HL-60 (cell line): ENCODE measurements at regions not wholly inside any gene's neighbourhood (a gene's known extent, or its start where the extent isn't known, plus 50 kb on each side); places are given as distances from the start of the nearest gene placed in this dataset.
"Not testable (repeated sequence)": the region's sequence is repeated elsewhere in the genome, so short reads cannot be mapped to it uniquely, and the experiment has no call there.

ENCODE experiments used
- DNase-seq, 2 experiments: peaks; one replicate each; pipeline ENCODE4 v3.0.0-alpha.2; 2010 to 2020; ENCODE audit warnings: low read depth in 1 of 2, low spot score in 1 of 2
- H3K27ac ChIP-seq: fragments of 250-450 bp; sonication (Bioruptor Pico); replicated peaks from 2 replicates; pipeline ENCODE4 v1.5.1; 2020; ENCODE audit warnings: mild to moderate bottlenecking, moderate library complexity
- H3K27me3 ChIP-seq: fragments of 250-450 bp; sonication (Bioruptor Pico); 2 replicates; pipeline ENCODE4 v1.5.1; 2021; ENCODE audit warnings: mild to moderate bottlenecking, moderate library complexity; ENCODE audit not compliant: insufficient read depth, poor library complexity, severe bottlenecking
- H3K4me3 ChIP-seq: replicated peaks from 2 replicates; pipeline ENCODE4 v1.5.1; 2011; ENCODE audit warnings: mild to moderate bottlenecking, control low read depth, low read length; ENCODE audit not compliant: insufficient read depth
- CTCF ChIP-seq: IDR thresholded peaks from one replicate; pipeline ENCODE4 v1.5.1; 2011; ENCODE audit warnings: low read length, control low read depth, inconsistent platforms; ENCODE audit not compliant: insufficient read depth
- GABPA ChIP-seq: IDR thresholded peaks from 2 replicates; pipeline ENCODE4 v1.6.1; 2012; ENCODE audit warnings: low read depth
- POLR2AphosphoS5 ChIP-seq: IDR thresholded peaks from 2 replicates; pipeline ENCODE4 v1.6.1; 2012; ENCODE audit warnings: low read depth
- REST ChIP-seq: IDR thresholded peaks from 2 replicates; pipeline ENCODE4 v1.6.1; 2012; ENCODE audit warnings: low read depth; ENCODE audit not compliant: insufficient replicate concordance
- SPI1 ChIP-seq: IDR thresholded peaks from 2 replicates; pipeline ENCODE4 v1.6.1; 2012; ENCODE audit warnings: low read depth, mild to moderate bottlenecking, borderline replicate concordance

GRCh38 chr9:119880361-119880760 lies 511.1 kb upstream of the BRINP1 start:
- no peak for TF ChIP-seq SPI1
- no peak for TF ChIP-seq REST
- no peak for TF ChIP-seq GABPA
- no peak for TF ChIP-seq POLR2AphosphoS5
- no peak for TF ChIP-seq CTCF
- Histone ChIP-seq H3K4me3 (no peak overlapping the region), H3K27ac (no peak overlapping the region), H3K27me3 (no peaks in the 10 kb centered on the region)
- no peak for DNase-seq

GRCh38 chr9:119877306-119877705 lies 508.1 kb upstream of the BRINP1 start:
- no peak overlapping the region for H3K4me3 ChIP-seq
- no peak for DNase-seq
- TF ChIP-seq CTCF (no peak), GABPA (no peak), SPI1 (no peak), POLR2AphosphoS5 (no peak), REST (no peak)
- no peak overlapping the region for H3K27ac ChIP-seq
- no peaks in the 10 kb centered on the region for H3K27me3 ChIP-seq

- no peak for TF ChIP-seq SPI1
- no peak for TF ChIP-seq REST
- no peak for TF ChIP-seq GABPA
- Histone ChIP-seq H3K27me3 (no peaks in the 10 kb centered on the region), H3K4me3 (no peak overlapping the region), H3K27ac (no peak overlapping the region)
- DNase-seq = no peak
These were observed 504.6 kb upstream of the BRINP1 start for GRCh38 chr9:119873877-119874276.

- H3K27me3 ChIP-seq = not testable (repeated sequence)
These were observed 501.0 kb upstream of the BRINP1 start for GRCh38 chr9:119870251-119870650.

More at GRCh38 chr9:119870251-119870650, 501.0 kb upstream of the BRINP1 start:
- not testable (repeated sequence) for H3K27ac ChIP-seq, H3K4me3 ChIP-seq, DNase-seq
